CD14-positive monocyte (primary cell): ENCODE measurements at regions not wholly inside any gene's neighbourhood (a gene's known extent, or its start where the extent isn't known, plus 50 kb on each side); places are given as distances from the start of the nearest gene placed in this dataset.

Source experiments
- DNase-seq, 3 donors: peaks; one replicate each; pipeline ENCODE4 v3.0.0-alpha.2; 2011 to 2022
- H2AFZ ChIP-seq: 2 replicates; pipeline ENCODE4 v1.6.0; 2012; ENCODE audit warnings: mild to moderate bottlenecking, low read depth, low read length, inconsistent platforms; ENCODE audit not compliant: insufficient read depth, poor library complexity, severe bottlenecking
- H3K27ac ChIP-seq, 2 donors: 1 replicate in 1 of 2; 2 replicates in 1 of 2; pipeline ENCODE4 v1.5.1; 2012 to 2013; ENCODE audit warnings: low read length in 2 of 2, control low read depth in 1 of 2, inconsistent platforms in 1 of 2, low read depth in 1 of 2, mild to moderate bottlenecking in 1 of 2
- H3K27me3 ChIP-seq, 2 donors: one replicate each; pipeline versions ENCODE4 v1.6.0 to v1.6.1; 2011 to 2013; ENCODE audit warnings: low read length in 2 of 2; ENCODE audit not compliant: control insufficient read depth in 2 of 2, insufficient read depth in 2 of 2
- H3K36me3 ChIP-seq, 2 donors: replicated peaks in 1 of 2; 1 replicate in 1 of 2; 2 replicates in 1 of 2; pipeline versions ENCODE4 v1.5.1 to v1.6.1; 2012 to 2013; ENCODE audit warnings: low read length in 2 of 2, control low read depth in 1 of 2, inconsistent platforms in 1 of 2, mild to moderate bottlenecking in 1 of 2; ENCODE audit not compliant: insufficient read depth in 2 of 2, control insufficient read depth in 1 of 2
- H3K4me1 ChIP-seq, 2 donors: 1 replicate in 1 of 2; 2 replicates in 1 of 2; pipeline versions ENCODE4 v1.5.1 to v1.6.1; 2012 to 2013; ENCODE audit warnings: low read length in 2 of 2, control low read depth in 1 of 2, inconsistent platforms in 1 of 2, mild to moderate bottlenecking in 1 of 2, moderate library complexity in 1 of 2; ENCODE audit not compliant: insufficient read depth in 2 of 2, control insufficient read depth in 1 of 2
- H3K4me2 ChIP-seq: replicated peaks from 2 replicates; pipeline ENCODE3; 2012; ENCODE audit warnings: low read length, moderate library complexity, mild to moderate bottlenecking; ENCODE audit not compliant: poor library complexity, severe bottlenecking; ENCODE audit errors: extremely low read depth
- H3K4me3 ChIP-seq, 3 experiments: fragments of 200-600 bp in 1 of 3; sonication (generic) in 1 of 3; replicated peaks in 1 of 3; 1 replicate in 2 of 3; 2 replicates in 1 of 3; pipeline ENCODE4 v1.5.1; 2011 to 2013; ENCODE audit warnings: low read length in 3 of 3, mild to moderate bottlenecking in 3 of 3, control low read depth in 2 of 3, low read depth in 2 of 3, inconsistent platforms in 1 of 3, moderate library complexity in 1 of 3
- H3K79me2 ChIP-seq: 2 replicates; pipeline ENCODE4 v1.6.0; 2012; ENCODE audit warnings: mild to moderate bottlenecking, control low read depth, inconsistent platforms, low read length, moderate library complexity; ENCODE audit not compliant: insufficient read depth
- H3K9ac ChIP-seq: 2 replicates; pipeline ENCODE4 v1.6.0; 2017; ENCODE audit warnings: low read length, mild to moderate bottlenecking; ENCODE audit not compliant: insufficient read depth, poor library complexity, severe bottlenecking
- H3K9me3 ChIP-seq, 2 donors: replicated peaks in 1 of 2; 1 replicate in 1 of 2; 2 replicates in 1 of 2; pipeline versions ENCODE4 v1.5.1 to v1.6.1; 2012 to 2013; ENCODE audit warnings: low read length in 2 of 2, control low read depth in 1 of 2; ENCODE audit not compliant: control insufficient read depth in 1 of 2, insufficient read depth in 1 of 2
- H4K20me1 ChIP-seq: 2 replicates; pipeline ENCODE4 v1.6.0; 2012; ENCODE audit warnings: mild to moderate bottlenecking, low read length, control low read depth, moderate library complexity; ENCODE audit not compliant: insufficient read depth
- H3K27ac Mint-ChIP-seq, 7 donors: one replicate each; pipeline ENCODE4 v1.8.0; 2020; ENCODE audit warnings: mild to moderate bottlenecking in 7 of 7, mixed read lengths in 7 of 7, moderate library complexity in 6 of 7, inconsistent platforms in 2 of 7
- H3K27me3 Mint-ChIP-seq, 3 donors: one replicate each; pipeline ENCODE4 v1.8.0; 2021 to 2022; ENCODE audit warnings: low read depth in 3 of 3, mild to moderate bottlenecking in 3 of 3, mixed read lengths in 3 of 3, moderate library complexity in 3 of 3, inconsistent platforms in 1 of 3
- H3K36me3 Mint-ChIP-seq, 2 donors: one replicate each; pipeline ENCODE4 v1.8.0; 2020; ENCODE audit warnings: mixed read lengths in 2 of 2, inconsistent platforms in 1 of 2, mild to moderate bottlenecking in 1 of 2
- H3K4me1 Mint-ChIP-seq: one replicate; pipeline ENCODE4 v1.8.0; 2020; ENCODE audit warnings: mild to moderate bottlenecking, mixed read lengths
- H3K4me3 Mint-ChIP-seq, 2 donors: one replicate each; pipeline ENCODE4 v1.8.0; 2020; ENCODE audit warnings: mild to moderate bottlenecking in 2 of 2, mixed read lengths in 2 of 2, moderate library complexity in 1 of 2
- H3K9me3 Mint-ChIP-seq, 7 donors: one replicate each; pipeline ENCODE4 v1.8.0; 2020 to 2022; ENCODE audit warnings: mixed read lengths in 7 of 7, mild to moderate bottlenecking in 6 of 7, moderate library complexity in 6 of 7, inconsistent platforms in 2 of 7
- CTCF ChIP-seq: fragments of 200-600 bp; IDR thresholded peaks from one replicate; pipeline ENCODE4 v1.8.0; 2022; ENCODE audit warnings: antibody characterized with exemption, mild to moderate bottlenecking
- WGBS: methylation state at CpG from one replicate; pipeline ENCODE4 v1.1.5; 2013; ENCODE audit warnings: missing lambda C conversion rate; ENCODE audit not compliant: insufficient coverage; 5-methylcytosine and 5-hydroxymethylcytosine counted together
- intact Hi-C, 2 donors: fragments of 100-400 bp; cut with micrococcal nuclease; formaldehyde crosslinking; loops; one replicate each; pipeline versions ENCODE4 v1.15.0 to v1.15.1; 2023

- Mint-ChIP-seq H3K36me3 (no peaks in the 10 kb centered on the region), H3K27me3 (peaks cover 3 to 12% (median 8%) of the 10 kb centered on the region in 3 donors), H3K4me1 (no peaks in the 10 kb centered on the region), H3K9me3 (peaks cover 0 to 7% (median 0%) of the 10 kb centered on the region in 7 donors), H3K27ac (no peak overlapping the region), H3K4me3 (no peak overlapping the region)
- no peak for DNase-seq
- Histone ChIP-seq H3K9me3 (no peaks in the 10 kb centered on the region), H3K4me1 (no peaks in the 10 kb centered on the region), H4K20me1 (no peaks in the 10 kb centered on the region), H3K36me3 (no peaks in the 10 kb centered on the region), H3K9ac (no peak overlapping the region), H3K4me3 (no peak overlapping the region), H3K4me2 (no peak overlapping the region), H3K79me2 (no peaks in the 10 kb centered on the region), H3K27me3 (peaks cover 0 to 2% of the 10 kb centered on the region in 2 donors), H2AFZ (no peak overlapping the region), H3K27ac (no peak overlapping the region)
- WGBS, result 89% methylated on average over 1 of the region's 1 CpG
- TF ChIP-seq CTCF, result no peak
- intact Hi-C loops, result no loop called here
Measured at GRCh38 chr1:116460261-116460660, 87.2 kb downstream of the ATP1A1 start.

DNA sequence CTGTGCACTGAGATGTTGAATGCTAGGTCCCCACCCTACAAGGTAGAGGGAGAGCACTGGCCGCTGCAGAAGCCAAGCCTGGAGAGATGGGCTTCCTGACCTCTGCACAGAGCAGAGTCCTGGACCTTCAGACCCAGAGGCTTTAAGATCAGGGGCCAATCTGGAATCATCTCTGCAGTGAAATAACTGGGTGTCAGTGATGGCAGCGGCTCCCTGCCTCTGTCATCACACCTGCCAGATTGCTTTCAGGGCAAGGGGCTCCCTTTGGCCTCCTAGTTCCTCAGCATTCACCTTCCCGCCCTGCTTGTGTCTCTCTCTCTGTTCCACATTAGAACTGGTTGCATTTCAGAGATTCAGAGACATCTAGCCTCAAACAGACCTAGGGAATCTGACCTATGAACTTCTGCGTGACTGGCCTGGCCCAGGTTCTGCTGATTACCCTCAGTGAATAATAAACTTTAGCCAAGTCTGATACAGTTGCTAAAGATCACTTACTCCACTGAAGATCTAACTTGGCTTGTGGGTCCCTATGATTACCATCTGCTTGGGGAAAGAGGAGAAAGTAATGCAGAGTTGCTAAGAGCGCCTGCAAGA, 87.8 kb downstream of the ATP1A1 start:
- intact Hi-C loops, result no loop called here

More for the DNA sequence above, 87.8 kb downstream of the ATP1A1 start:
- 88% methylated on average over 3 of the region's 5 CpGs for WGBS
- Histone ChIP-seq H3K27ac (no peak overlapping the region), H3K4me2 (no peak overlapping the region), H3K27me3 (peaks cover 0 to 2% of the 10 kb centered on the region in 2 donors), H3K79me2 (no peaks in the 10 kb centered on the region), H3K9me3 (no peaks in the 10 kb centered on the region), H3K4me3 (no peak overlapping the region), H3K36me3 (no peaks in the 10 kb centered on the region), H3K9ac (no peak overlapping the region), H3K4me1 (no peaks in the 10 kb centered on the region), H2AFZ (no peak overlapping the region), H4K20me1 (no peaks in the 10 kb centered on the region)
- Mint-ChIP-seq H3K36me3 (no peaks in the 10 kb centered on the region), H3K4me3 (no peak overlapping the region), H3K27me3 (peaks cover 4 to 16% (median 10%) of the 10 kb centered on the region in 3 donors), H3K4me1 (no peaks in the 10 kb centered on the region), H3K9me3 (peaks cover 0 to 7% (median 0%) of the 10 kb centered on the region in 7 donors), H3K27ac (no peak overlapping the region)
- no peak for DNase-seq
- no peak for TF ChIP-seq CTCF
